ENCODE measurements at regions not wholly inside any gene's neighbourhood (a gene's known extent, or its start where the extent isn't known, plus 50 kb on each side); places are given as distances from the start of the nearest gene placed in this dataset.
"Not testable (repeated sequence)": the region's sequence is repeated elsewhere in the genome, so short reads cannot be mapped to it uniquely, and the experiment has no call there.

DNA sequence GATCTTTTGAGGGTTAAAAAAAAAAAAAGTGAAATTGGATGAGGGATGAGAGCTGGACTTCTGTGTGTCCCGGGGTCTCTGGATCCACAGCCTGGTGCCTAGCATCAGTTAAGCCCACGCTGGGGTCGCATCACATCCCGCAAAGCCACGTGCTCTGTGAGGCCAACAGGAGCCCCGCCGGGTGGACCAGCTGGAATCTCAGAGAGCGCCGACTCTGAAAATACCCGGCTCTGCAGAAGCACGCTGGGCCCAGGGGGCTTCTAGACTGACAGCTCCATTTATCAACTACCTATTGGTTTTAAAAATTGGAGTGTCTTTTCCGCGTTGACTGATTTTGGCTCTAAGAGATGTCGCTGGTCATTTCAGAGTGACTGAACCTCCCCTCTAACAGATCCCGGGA lies 164.1 kb upstream of the PLGLB2 start:
- H3K4me1 ChIP-seq (ENCODE audit: control insufficient read depth in 2 of 2, insufficient read depth in 2 of 2, low read length in 2 of 2); POLR2A ChIA-PET; intact Hi-C loops (cut with micrococcal nuclease); DNase-seq; H3K9me3 ChIP-seq (ENCODE audit: control extremely low read depth in 1 of 3, control insufficient read depth in 2 of 3, insufficient read depth in 1 of 3, low read length in 2 of 3); H3K4me1 Mint-ChIP-seq; H3K36me3 ChIP-seq (replicated peaks in 1 of 2; ENCODE audit: control extremely low read depth in 1 of 2, control insufficient read depth in 1 of 2, extremely low read depth in 1 of 2, insufficient read depth in 2 of 2, low read length in 1 of 2); H3K27me3 ChIP-seq (replicated peaks in 1 of 4; ENCODE audit: control extremely low read depth in 1 of 4, control insufficient read depth in 3 of 4, insufficient read depth in 4 of 4, low read length in 3 of 4); H3K9ac ChIP-seq (ENCODE audit: low read length); H3K9me3 Mint-ChIP-seq (ENCODE audit: insufficient read depth); H3K79me2 ChIP-seq (ENCODE audit: control insufficient read depth, insufficient read depth, low read length); H3K27ac Mint-ChIP-seq; H4K20me1 ChIP-seq (ENCODE audit: control insufficient read depth, insufficient read depth, low read length, poor library complexity, severe bottlenecking); H3K27ac ChIP-seq (ENCODE audit: low read length in 2 of 2); CTCF ChIA-PET; H3K27me3 Mint-ChIP-seq; H2AFZ ChIP-seq (ENCODE audit: insufficient read depth, low read depth, low read length, poor library complexity, severe bottlenecking); H3K4me3 Mint-ChIP-seq; H3K4me2 ChIP-seq (replicated peaks; ENCODE audit: low read depth, low read length, poor library complexity, severe bottlenecking); ATAC-seq (ENCODE audit: low read depth): not testable (repeated sequence)
- WGBS (ENCODE audit: insufficient coverage): 100% methylated on average over 2 of the region's 15 CpGs
- H3K4me3 ChIP-seq (ENCODE audit: control extremely low read depth in 1 of 5, extremely low read depth in 1 of 5, insufficient read depth in 1 of 5, low read depth in 2 of 5, low read length in 4 of 5): peak overlapping the region in 1 of 5 experiments; percentile 11

DNA sequence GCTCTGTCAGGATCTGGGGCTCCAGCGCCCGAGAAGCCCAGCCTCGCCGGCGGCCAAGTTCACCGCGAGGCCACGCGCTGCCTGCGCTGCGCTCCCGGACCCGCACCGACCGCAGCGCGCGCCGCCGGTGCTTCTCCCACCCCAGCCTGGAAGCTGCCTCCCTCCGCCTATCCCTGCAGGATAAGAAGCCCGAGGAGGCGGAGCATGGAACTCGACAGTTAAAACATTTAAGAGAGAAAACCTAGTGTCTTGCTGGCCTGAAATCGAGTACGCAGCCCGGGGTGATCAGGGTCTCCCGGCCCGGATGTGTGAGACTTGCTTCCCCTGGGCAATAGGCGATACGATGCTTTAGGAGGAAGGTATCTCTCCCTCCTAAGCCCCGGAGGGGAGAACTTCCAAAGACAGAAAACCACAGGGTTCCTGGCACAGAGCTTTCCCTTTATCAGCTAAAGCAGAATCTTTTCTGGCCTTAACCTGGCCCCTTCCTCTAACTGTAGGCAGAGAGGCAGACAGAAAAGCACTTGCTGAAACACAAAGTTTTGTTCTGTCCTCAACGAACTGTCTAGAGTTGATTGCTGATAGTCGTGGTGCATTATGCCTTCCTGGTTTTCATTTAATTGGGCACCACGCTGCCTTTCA lies 163.5 kb upstream of the PLGLB2 start:
- DNase-seq: peak; percentile 23
- H3K79me2 ChIP-seq (ENCODE audit: control insufficient read depth, insufficient read depth, low read length); H3K9ac ChIP-seq (ENCODE audit: low read length); H3K4me2 ChIP-seq (replicated peaks; ENCODE audit: low read depth, low read length, poor library complexity, severe bottlenecking); H3K27me3 Mint-ChIP-seq; H3K27ac ChIP-seq (ENCODE audit: low read length in 2 of 2); H3K4me1 ChIP-seq (ENCODE audit: control insufficient read depth in 2 of 2, insufficient read depth in 2 of 2, low read length in 2 of 2); H3K27me3 ChIP-seq (replicated peaks in 1 of 4; ENCODE audit: control extremely low read depth in 1 of 4, control insufficient read depth in 3 of 4, insufficient read depth in 4 of 4, low read length in 3 of 4); POLR2A ChIA-PET; ATAC-seq (ENCODE audit: low read depth); H3K36me3 ChIP-seq (replicated peaks in 1 of 2; ENCODE audit: control extremely low read depth in 1 of 2, control insufficient read depth in 1 of 2, extremely low read depth in 1 of 2, insufficient read depth in 2 of 2, low read length in 1 of 2); H3K9me3 Mint-ChIP-seq (ENCODE audit: insufficient read depth); CTCF ChIA-PET; intact Hi-C loops (cut with micrococcal nuclease); H3K9me3 ChIP-seq (ENCODE audit: control extremely low read depth in 1 of 3, control insufficient read depth in 2 of 3, insufficient read depth in 1 of 3, low read length in 2 of 3); H3K4me1 Mint-ChIP-seq; H4K20me1 ChIP-seq (ENCODE audit: control insufficient read depth, insufficient read depth, low read length, poor library complexity, severe bottlenecking): not testable (repeated sequence)
- Mint-ChIP-seq H3K4me3 (peak overlapping the region; percentile 44), H3K27ac (peak overlapping the region; percentile 50)
- 9% methylated on average over 21 of the region's 35 CpGs for WGBS (ENCODE audit: insufficient coverage)
- Histone ChIP-seq H2AFZ (ENCODE audit: insufficient read depth, low read depth, low read length, poor library complexity, severe bottlenecking) (peak overlapping the region; percentile 64), H3K4me3 (ENCODE audit: control extremely low read depth in 1 of 5, extremely low read depth in 1 of 5, insufficient read depth in 1 of 5, low read depth in 2 of 5, low read length in 4 of 5) (peak overlapping the region in 3 of 5 experiments; percentile 11 to 39 (median 19))

DNA sequence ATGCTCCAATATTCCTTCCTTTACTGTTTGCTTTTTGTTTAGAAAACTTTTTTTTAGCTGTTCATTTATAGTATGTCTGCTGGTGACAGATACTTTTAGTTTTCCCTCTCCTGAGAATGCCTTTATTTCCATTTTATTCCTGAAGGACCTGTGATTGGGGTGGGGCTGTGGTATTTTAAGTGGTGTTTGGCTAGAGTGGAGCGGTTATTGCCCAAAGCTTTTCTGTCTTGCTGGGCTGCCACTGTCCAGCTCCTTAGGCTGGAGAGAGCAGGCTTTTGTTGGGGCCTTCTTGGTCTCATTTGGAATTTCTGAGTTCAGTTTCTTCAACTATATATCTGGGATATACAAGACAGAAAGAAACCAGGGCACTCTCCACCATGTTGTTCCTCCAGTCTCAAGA lies 160.0 kb upstream of the PLGLB2 start:
- H4K20me1 ChIP-seq (ENCODE audit: control insufficient read depth, insufficient read depth, low read length, poor library complexity, severe bottlenecking); H3K9me3 ChIP-seq (ENCODE audit: control extremely low read depth in 1 of 3, control insufficient read depth in 2 of 3, insufficient read depth in 1 of 3, low read length in 2 of 3); H3K4me1 ChIP-seq (ENCODE audit: control insufficient read depth in 2 of 2, insufficient read depth in 2 of 2, low read length in 2 of 2); H3K79me2 ChIP-seq (ENCODE audit: control insufficient read depth, insufficient read depth, low read length); ATAC-seq (ENCODE audit: low read depth); H3K27me3 ChIP-seq (replicated peaks in 1 of 4; ENCODE audit: control extremely low read depth in 1 of 4, control insufficient read depth in 3 of 4, insufficient read depth in 4 of 4, low read length in 3 of 4); H3K4me2 ChIP-seq (replicated peaks; ENCODE audit: low read depth, low read length, poor library complexity, severe bottlenecking); H3K4me1 Mint-ChIP-seq; H3K27me3 Mint-ChIP-seq; CTCF ChIA-PET; H3K27ac Mint-ChIP-seq; DNase-seq; H3K4me3 ChIP-seq (ENCODE audit: control extremely low read depth in 1 of 5, extremely low read depth in 1 of 5, insufficient read depth in 1 of 5, low read depth in 2 of 5, low read length in 4 of 5); H3K27ac ChIP-seq (ENCODE audit: low read length in 2 of 2); intact Hi-C loops (cut with micrococcal nuclease); H3K9ac ChIP-seq (ENCODE audit: low read length); H3K36me3 ChIP-seq (replicated peaks in 1 of 2; ENCODE audit: control extremely low read depth in 1 of 2, control insufficient read depth in 1 of 2, extremely low read depth in 1 of 2, insufficient read depth in 2 of 2, low read length in 1 of 2); H3K4me3 Mint-ChIP-seq; H3K9me3 Mint-ChIP-seq (ENCODE audit: insufficient read depth); H2AFZ ChIP-seq (ENCODE audit: insufficient read depth, low read depth, low read length, poor library complexity, severe bottlenecking); POLR2A ChIA-PET: not testable (repeated sequence)
- no CpG with 5 or more reads among the region's 1 CpG for WGBS (ENCODE audit: insufficient coverage)

DNA sequence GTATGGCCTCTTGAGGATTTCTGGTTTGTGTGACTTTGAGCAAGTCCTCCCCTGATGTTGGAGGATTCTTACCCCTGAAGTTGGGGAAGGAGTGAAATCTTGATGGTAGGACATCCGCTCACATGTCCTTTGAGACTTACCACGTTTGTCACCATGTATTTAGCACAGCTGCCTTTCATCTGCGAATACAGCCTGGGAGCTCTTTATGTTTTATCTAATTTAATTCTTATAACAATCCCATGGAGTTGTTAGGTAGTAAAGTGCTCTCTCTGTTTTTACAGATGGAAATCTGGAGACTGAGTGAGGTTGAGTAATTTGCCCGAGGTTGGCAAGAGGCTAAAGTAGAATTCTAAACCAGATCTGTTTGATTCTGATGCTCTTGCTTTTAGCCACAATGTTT lies 154.9 kb upstream of the PLGLB2 start:
- H3K27me3 ChIP-seq (replicated peaks in 1 of 4; ENCODE audit: control extremely low read depth in 1 of 4, control insufficient read depth in 3 of 4, insufficient read depth in 4 of 4, low read length in 3 of 4); H3K27ac Mint-ChIP-seq; H3K9me3 Mint-ChIP-seq (ENCODE audit: insufficient read depth); H3K79me2 ChIP-seq (ENCODE audit: control insufficient read depth, insufficient read depth, low read length); H3K9me3 ChIP-seq (ENCODE audit: control extremely low read depth in 1 of 3, control insufficient read depth in 2 of 3, insufficient read depth in 1 of 3, low read length in 2 of 3); H3K27ac ChIP-seq (ENCODE audit: low read length in 2 of 2); CTCF ChIA-PET; H3K9ac ChIP-seq (ENCODE audit: low read length); POLR2A ChIA-PET; H3K4me3 Mint-ChIP-seq; H3K36me3 ChIP-seq (replicated peaks in 1 of 2; ENCODE audit: control extremely low read depth in 1 of 2, control insufficient read depth in 1 of 2, extremely low read depth in 1 of 2, insufficient read depth in 2 of 2, low read length in 1 of 2); H3K4me1 Mint-ChIP-seq; DNase-seq; H4K20me1 ChIP-seq (ENCODE audit: control insufficient read depth, insufficient read depth, low read length, poor library complexity, severe bottlenecking); H2AFZ ChIP-seq (ENCODE audit: insufficient read depth, low read depth, low read length, poor library complexity, severe bottlenecking); H3K4me2 ChIP-seq (replicated peaks; ENCODE audit: low read depth, low read length, poor library complexity, severe bottlenecking); ATAC-seq (ENCODE audit: low read depth); intact Hi-C loops (cut with micrococcal nuclease); H3K27me3 Mint-ChIP-seq; H3K4me1 ChIP-seq (ENCODE audit: control insufficient read depth in 2 of 2, insufficient read depth in 2 of 2, low read length in 2 of 2); H3K4me3 ChIP-seq (ENCODE audit: control extremely low read depth in 1 of 5, extremely low read depth in 1 of 5, insufficient read depth in 1 of 5, low read depth in 2 of 5, low read length in 4 of 5): not testable (repeated sequence)
- no CpG with 5 or more reads among the region's 4 CpGs for WGBS (ENCODE audit: insufficient coverage)
